Kidney (tissue), 13 donors: ENCODE measurements at regions not wholly inside any gene's neighbourhood (a gene's known extent, or its start where the extent isn't known, plus 50 kb on each side); places are given as distances from the start of the nearest gene placed in this dataset.
"Not testable (repeated sequence)": the region's sequence is repeated elsewhere in the genome, so short reads cannot be mapped to it uniquely, and the experiment has no call there.

Source experiments
- DNase-seq, 5 donors: peaks; one replicate each; pipeline ENCODE4 v3.0.0-alpha.2; 2013 to 2020
- FAIRE-seq: peaks from 2 replicates; lab custom pipeline; 2012; peaks lifted over from hg19 to GRCh38; lab: Jason Lieb, UNC
- H3K27ac ChIP-seq, 2 donors: one replicate each; pipeline ENCODE4 v1.7.0; 2013; ENCODE audit warnings: low read depth in 2 of 2, low read length in 2 of 2, inconsistent platforms in 1 of 2
- H3K27me3 ChIP-seq: one replicate; pipeline ENCODE4 v1.7.1; 2013; ENCODE audit warnings: low read length, inconsistent platforms; ENCODE audit not compliant: control insufficient read depth, insufficient read depth
- H3K36me3 ChIP-seq, 3 donors: one replicate each; pipeline versions ENCODE4 v1.7.0 to v1.7.1; 2013; ENCODE audit warnings: low read length in 3 of 3, control low read depth in 1 of 3, inconsistent platforms in 1 of 3; ENCODE audit not compliant: insufficient read depth in 3 of 3, control insufficient read depth in 2 of 3
- H3K4me1 ChIP-seq, 3 donors: one replicate each; pipeline versions ENCODE4 v1.7.0 to v1.7.1; 2013; ENCODE audit warnings: low read length in 3 of 3, inconsistent platforms in 1 of 3, low read depth in 1 of 3; ENCODE audit not compliant: control insufficient read depth in 2 of 3, insufficient read depth in 2 of 3
- H3K4me3 ChIP-seq, 3 donors: one replicate each; pipeline versions ENCODE4 v1.7.0 to v1.8.1; 2013; ENCODE audit warnings: low read length in 3 of 3, control low read depth in 1 of 3, inconsistent platforms in 1 of 3
- H3K9ac ChIP-seq, 3 donors: one replicate each; pipeline versions ENCODE4 v1.7.0 to v1.7.1; 2013; ENCODE audit warnings: low read length in 3 of 3, control low read depth in 1 of 3, inconsistent platforms in 1 of 3
- H3K9me3 ChIP-seq, 3 donors: one replicate each; pipeline versions ENCODE4 v1.7.0 to v1.7.1; 2013; ENCODE audit warnings: low read length in 3 of 3, control low read depth in 1 of 3, inconsistent platforms in 1 of 3; ENCODE audit not compliant: control insufficient read depth in 2 of 3, insufficient read depth in 1 of 3
- CTCF ChIP-seq: IDR thresholded peaks from 3 replicates; pipeline ENCODE4 v1.5.1; 2012; ENCODE audit warnings: mild to moderate bottlenecking, moderate library complexity, borderline replicate concordance; ENCODE audit not compliant: insufficient read depth; ENCODE audit errors: extremely low read depth
- intact Hi-C: fragments of 100-400 bp; cut with DNase I; formaldehyde crosslinking; loops from one replicate; pipeline ENCODE4 v1.11.1; 2022
- donor health status: control.
- donor health status: control.
- donor health status: control.
- donor health status: control.
- donor health status: control.
- donor health status: DM: yes; HTN: yes; CAD: no.
- donor health status: Normal renal cell carcinoma (clear cell type).

- intact Hi-C loops: no loop called here
- Histone ChIP-seq H3K36me3 (no peaks in the 10 kb centered on the region), H3K27me3 (no peaks in the 10 kb centered on the region), H3K27ac (no peak overlapping the region), H3K9ac (no peak overlapping the region), H3K4me1 (no peaks in the 10 kb centered on the region), H3K9me3 (no peaks in the 10 kb centered on the region), H3K4me3 (no peak overlapping the region)
- TF ChIP-seq CTCF: no peak
- DNase-seq (peak in 1 of 5 donors; percentile 54), FAIRE-seq (no peak)
Observed at GRCh38 chr4:112830753-112831386, 193.9 kb downstream of the LARP7 start.

GRCh38 chr4:112832493-112832892 is 195.6 kb downstream of the LARP7 start:
- Histone ChIP-seq H3K27me3 (no peaks in the 10 kb centered on the region), H3K27ac (no peak overlapping the region), H3K36me3 (no peaks in the 10 kb centered on the region), H3K4me3 (no peak overlapping the region), H3K4me1 (no peaks in the 10 kb centered on the region), H3K9ac (no peak overlapping the region), H3K9me3 (no peaks in the 10 kb centered on the region)
- intact Hi-C loops: no loop called here
- FAIRE-seq: no peak
- no peak for TF ChIP-seq CTCF
- DNase-seq: no peak

- no peak for FAIRE-seq
- no peaks in the 10 kb centered on the region for H3K27me3 ChIP-seq
- intact Hi-C loops: no loop called here
Observed at GRCh38 chr4:112836895-112837294, 200.0 kb downstream of the LARP7 start.

GRCh38 chr4:112838015-112838414 is 201.1 kb downstream of the LARP7 start:
- H3K36me3 ChIP-seq, FAIRE-seq, DNase-seq, H3K27ac ChIP-seq, H3K9me3 ChIP-seq, H3K4me1 ChIP-seq, H3K27me3 ChIP-seq, H3K4me3 ChIP-seq, intact Hi-C loops, H3K9ac ChIP-seq: not testable (repeated sequence)

More at GRCh38 chr4:112836895-112837294, 200.0 kb downstream of the LARP7 start:
- H3K9ac ChIP-seq: no peak overlapping the region
- H3K9me3 ChIP-seq: no peaks in the 10 kb centered on the region
- H3K36me3 ChIP-seq: no peaks in the 10 kb centered on the region
- no peak for DNase-seq
- TF ChIP-seq CTCF: no peak
- H3K4me1 ChIP-seq: no peaks in the 10 kb centered on the region
- H3K27ac ChIP-seq: no peak overlapping the region
- no peak overlapping the region for H3K4me3 ChIP-seq
